ENCODE measurements at regions not wholly inside any gene's neighbourhood (a gene's known extent, or its start where the extent isn't known, plus 50 kb on each side); places are given as distances from the start of the nearest gene placed in this dataset.
A peak's percentile ranks its signal among the peaks of the same experiment; 100 is the strongest.

DNA sequence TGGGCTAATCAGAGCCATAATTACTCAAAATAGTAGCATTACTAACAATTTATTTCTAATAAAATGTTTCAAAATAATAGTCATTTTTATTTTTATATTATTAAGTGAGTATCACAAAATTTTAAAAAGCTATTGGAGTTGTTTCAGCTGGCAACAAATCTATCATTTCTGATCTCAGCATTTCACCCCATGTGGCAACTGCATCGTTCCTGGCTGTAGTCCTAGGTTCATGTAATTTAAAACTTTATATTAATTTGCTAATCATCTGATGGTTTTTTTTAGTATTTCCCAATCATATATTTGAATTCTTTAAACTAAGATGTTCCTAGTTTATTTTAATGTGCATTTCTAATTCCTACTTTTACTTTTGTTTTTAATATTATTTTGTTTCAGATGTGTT lies 293.0 kb upstream of the AKR1E2 start:
- no peak for DNase-seq (ENCODE audit: low read depth, low spot score)

DNA sequence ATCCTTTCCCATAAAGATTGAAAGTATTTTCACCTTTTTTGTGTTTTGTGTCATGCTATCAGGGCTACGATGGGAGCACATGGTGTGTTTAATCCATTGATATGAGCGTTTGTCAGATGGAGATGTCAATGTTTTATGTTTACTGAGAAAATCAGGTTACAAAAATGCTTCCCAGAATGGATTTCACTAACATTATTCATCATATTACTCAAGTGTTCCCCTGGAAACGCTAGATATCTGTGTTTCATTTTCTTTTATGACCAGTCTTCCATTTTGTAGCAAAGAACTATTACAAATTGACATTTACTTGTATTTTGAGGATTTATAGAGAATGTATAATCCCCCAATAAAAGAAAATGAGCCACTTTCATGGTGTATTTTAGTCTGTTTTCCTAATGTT lies 293.5 kb upstream of the AKR1E2 start:
- DNase-seq (ENCODE audit: low read depth, low spot score) = no peak

DNA sequence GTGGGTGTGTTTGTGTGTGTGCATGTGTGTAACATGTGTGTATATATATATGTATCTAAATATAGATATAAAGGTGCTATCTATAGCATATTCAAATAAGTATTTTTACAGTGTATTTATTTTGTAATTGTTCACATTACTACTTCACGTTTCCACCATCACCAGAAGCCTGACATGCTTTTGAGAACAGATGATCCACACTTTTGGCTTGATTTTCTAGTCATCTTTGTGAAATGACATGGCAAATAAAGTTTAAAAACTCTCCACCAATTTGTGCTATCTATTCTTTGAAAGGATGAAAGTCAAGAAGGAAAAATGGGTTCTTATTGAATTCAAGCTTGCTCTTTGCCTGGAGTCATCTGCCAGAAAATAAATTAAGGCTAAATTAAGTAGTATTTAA lies 294.0 kb upstream of the AKR1E2 start:
- no peak for DNase-seq (ENCODE audit: low read depth, low spot score)

DNA sequence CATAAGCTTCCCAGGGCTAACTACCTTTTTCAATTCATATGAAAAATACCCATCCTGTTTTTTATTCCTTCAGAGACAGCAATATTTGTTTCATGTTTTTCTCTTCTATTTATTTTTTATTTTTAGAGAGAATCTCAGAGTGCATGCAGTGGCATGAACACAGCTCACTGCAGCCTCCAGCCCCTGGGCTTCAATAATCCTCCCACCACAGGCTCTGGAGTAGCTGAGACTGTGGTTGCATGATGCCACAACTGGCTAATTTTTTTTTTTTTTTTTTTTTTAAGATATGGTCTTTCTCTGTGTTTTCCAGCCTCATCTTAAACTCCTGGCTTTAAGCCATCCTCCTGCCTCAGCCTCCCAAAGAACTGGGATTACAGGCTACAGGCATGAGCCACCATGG lies 296.7 kb upstream of the AKR1E2 start:
- DNase-seq (ENCODE audit: low read depth, low spot score) = no peak

DNA sequence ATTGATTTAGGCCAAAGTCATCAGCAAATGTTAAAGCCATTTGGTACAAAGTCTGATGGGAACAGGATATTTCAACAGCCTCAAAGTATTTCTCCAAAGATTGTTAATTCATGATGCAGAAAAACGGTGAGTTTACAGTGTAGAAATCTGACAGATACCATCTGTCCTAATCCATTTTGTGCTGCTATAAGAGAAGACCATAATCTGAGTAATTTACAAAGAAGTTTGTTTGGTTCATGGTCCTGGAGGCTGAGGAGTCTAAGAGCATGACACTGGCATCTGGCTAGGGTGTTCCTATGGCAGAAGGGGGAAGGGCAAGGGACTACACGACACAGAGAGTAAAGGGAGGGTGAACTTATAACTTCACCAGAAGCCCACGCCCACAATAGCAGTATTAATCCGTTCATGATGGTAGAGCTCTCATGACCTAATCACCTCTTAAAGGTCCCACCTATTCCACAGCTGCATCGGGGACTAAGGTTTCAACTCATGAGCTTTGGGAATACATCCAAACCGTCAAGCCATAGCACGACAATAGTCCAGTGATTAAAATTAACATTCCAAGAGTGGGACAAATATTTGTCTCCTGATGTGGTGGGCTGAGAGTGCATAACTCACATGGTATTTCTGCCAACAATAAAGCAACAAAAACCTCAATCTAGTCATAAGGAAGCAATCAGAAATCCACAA lies 298.6 kb upstream of the AKR1E2 start:
- no peak for DNase-seq (ENCODE audit: low read depth, low spot score)

DNA sequence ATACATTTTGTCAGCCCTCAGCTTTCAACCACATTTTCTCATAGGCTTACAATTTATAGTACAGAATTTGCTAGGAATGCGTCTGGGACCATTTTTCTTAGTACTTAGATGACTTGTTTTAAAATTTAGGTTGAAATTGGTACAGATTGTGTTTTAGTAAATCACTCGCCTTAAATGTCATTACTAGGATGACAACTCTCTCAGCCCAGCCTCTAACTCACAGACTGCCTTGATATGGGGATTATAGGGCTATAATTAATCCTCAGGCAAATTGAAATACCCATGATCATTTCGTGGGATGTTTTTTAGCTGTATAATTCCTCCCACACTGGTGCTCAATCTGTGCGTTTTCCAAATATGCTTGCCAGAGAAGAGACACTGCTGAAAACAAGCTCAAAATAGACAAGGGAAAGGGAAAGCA lies 299.7 kb upstream of the AKR1E2 start:
- DNase-seq (ENCODE audit: low read depth, low spot score) = no peak

DNA sequence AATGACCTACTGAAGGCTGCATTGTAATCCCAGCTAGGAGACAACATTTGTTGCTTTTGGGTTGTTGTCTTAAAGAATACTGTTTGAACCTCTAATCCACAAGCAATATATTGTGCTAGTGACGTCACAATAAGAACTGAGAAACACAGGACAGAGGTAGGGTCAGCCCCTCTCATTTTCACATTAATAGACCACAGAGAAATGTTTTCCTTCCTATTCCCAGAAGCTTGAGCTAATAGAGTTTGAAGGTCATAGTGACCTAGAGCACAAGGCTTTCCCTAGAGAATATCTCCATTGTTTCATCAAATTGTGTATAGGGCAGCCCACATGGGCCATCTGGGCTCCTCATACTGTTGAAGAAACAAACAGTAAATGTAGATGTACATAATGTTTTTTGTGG lies 300.9 kb upstream of the AKR1E2 start:
- DNase-seq (ENCODE audit: low read depth, low spot score) = no peak

DNA sequence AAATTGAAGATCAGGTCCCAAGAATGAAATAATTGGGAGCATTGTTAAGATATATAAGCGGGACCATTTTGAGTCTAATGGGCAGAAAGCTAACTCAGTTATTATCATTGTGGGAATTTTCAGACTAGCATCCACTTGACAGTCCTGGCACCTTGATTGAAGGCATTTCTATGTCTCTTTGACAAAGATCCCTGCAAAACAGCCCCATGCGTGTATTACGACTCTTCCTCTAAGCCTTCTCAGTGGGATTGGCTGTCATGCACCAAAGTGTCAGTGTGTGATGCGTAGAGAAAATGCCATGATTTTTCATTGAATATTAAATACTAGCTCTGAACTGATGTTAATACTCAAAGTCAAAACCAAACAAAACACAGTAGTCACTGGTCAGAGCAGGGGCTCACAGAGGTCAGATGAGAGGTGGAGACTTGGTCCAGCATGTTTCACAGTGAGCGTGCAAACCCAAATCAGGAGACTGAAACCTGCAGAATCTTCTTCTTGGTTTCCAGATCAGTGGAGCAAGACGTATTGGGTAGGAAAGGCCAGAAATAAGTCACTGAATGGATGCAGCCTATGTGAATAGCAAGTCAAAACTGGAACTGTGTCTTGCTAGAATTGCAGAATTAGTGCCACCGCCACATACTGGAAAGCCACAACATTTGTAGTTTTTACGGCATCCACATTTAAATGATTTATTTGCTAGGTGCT lies 303.6 kb upstream of the AKR1E2 start:
- no peak for DNase-seq (ENCODE audit: low read depth, low spot score)

DNA sequence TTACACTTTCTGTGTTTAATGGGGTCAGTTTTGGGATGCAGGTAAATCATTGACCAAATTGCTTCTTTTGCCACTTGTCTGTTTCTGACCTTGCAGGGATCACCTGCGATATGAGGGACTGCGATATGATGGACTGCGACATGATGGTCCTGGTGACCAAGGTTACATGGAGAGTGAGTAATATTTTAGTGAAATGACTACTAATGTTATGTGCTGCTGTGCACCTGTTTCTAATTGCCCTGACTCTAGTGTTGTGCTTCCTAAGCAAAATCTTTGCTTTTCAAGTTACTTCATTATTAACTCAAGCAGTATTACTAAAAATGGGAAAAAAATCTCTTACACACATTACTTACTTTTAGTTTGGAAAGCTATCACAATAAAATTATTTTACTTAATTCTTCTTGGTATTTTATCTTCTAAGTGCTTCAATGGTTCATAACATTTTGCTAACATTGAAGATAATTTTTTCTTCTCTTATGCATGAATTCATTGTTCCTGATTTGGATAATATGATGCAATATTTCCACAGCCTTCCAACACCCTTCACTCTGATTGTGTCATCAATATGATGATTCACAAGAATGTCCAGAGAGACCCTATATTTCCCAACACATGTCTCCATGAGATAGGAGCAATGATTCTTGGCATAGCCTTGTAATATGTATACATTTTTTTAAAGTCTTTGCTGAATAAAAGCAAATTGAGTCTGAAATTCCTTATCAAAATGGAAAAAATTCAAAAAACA lies 306.2 kb upstream of the AKR1E2 start:
- no peak for DNase-seq (ENCODE audit: low read depth, low spot score)

DNA sequence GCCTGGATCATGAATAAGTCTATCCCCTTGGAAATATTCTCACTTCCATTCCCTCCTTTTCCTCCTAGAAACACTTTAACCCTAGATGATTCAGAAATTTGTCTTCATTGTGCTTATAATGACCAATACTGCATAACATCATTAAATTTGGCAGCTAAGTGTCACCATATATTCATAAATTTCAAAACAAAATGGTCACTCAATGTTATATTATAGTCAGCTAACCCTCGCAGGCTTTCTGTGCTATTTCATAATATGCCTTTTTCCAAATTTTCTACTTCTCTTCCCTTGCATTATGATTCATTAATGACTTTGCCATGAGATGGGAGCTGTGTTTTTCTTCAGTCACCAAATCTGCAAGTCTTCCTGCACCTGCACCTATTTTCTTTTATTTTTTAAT lies 308.3 kb upstream of the AKR1E2 start:
- DNase-seq (ENCODE audit: low read depth, low spot score) = no peak

DNA sequence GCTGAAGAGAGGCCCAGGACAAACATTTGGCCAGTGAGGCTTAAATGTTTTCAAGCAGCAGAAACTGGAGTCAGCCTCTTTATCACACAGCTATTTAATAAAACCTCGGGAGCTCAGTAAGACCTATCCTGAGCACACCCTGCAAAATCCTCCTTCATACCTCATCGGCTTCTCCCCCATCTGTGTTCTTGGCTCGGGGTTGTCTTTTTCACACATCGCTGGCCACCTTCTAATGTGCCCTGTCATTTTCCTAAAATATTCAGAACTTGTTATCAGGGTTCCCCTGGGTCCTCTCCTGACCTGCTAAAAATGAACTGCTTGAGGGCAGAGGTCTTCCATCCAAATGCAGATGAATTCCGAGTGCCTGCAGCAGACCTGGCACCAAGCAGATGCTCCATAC lies 310.3 kb upstream of the AKR1E2 start:
- DNase-seq (ENCODE audit: low read depth, low spot score) = no peak

DNA sequence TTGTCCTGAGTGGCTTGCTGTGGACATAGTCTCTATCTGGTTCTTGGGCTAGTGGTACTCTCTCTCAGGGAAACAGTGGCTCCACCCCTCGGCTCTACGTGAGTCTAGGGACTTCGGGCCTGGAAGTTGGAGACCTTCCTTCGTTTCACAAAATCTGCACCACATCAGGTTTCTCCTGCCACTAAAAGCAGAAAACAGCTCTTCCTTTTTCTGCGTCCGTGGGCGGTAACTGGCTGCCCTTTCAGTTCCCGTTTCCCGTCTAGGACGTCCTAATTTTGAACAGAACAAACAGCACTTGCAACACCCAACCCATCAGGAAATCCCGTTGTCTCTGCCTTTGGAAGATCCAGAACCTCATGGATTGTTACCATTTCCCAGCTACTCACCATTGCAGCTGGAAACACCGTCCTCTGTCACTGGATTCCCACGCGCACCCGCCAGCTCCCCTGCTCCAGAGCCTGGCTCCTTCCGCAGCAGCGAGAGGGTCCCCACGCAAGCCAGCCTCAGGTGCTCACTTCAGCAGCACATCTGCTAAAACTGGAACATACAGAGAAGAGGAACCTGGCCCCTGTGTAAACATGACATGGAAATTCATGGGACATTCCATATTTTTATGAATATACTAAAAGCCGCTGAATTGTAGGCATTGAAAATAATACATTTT lies 311.4 kb upstream of the AKR1E2 start:
- no peak for DNase-seq (ENCODE audit: low read depth, low spot score)

DNA sequence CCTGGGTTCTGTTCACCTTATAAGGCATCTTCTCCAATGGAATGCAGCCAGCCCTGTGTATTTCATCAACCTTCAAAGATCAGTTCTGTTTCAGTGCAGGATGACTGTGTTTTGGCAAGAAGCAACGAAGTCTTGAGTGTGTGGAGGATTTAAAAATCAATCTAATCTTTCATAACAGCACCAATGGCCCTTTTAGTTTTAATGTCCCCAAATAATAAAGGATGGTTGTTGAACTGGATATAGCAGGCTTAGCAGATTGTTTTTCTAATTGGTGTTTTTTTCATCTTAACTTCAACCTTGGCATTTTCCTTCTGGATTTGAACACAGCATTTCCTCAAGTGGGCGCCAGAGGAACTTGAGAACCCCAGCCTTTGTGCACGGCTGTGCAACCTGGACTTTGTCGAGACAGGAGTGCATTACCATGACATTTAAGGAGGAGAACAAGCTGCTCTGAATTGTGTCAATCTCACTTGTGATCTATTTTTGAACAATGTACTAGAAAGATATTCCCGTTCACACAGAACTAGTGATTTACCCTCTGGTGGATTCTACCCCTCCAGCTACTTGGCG lies 313.3 kb upstream of the AKR1E2 start:
- peak; percentile 49 for DNase-seq (ENCODE audit: low read depth, low spot score)

DNA sequence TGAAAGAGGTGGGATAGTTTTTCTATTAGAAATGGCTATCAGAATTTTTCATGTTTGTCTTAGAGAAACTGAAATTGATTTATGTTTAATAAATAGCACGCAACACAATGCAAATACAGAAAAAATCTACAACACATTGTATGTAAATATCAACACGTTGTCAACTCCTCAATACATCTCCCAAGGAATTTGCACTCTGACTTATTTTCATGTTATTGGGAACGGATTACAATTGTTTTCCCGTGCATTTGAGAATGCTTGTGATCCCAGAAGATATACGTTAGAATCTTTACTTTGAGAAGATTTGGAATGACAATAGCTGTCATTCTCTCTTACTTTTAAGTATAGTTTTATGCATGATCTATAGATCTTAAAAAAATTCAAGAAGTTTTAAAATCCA lies 313.8 kb upstream of the AKR1E2 start:
- no peak for DNase-seq (ENCODE audit: low read depth, low spot score)

DNA sequence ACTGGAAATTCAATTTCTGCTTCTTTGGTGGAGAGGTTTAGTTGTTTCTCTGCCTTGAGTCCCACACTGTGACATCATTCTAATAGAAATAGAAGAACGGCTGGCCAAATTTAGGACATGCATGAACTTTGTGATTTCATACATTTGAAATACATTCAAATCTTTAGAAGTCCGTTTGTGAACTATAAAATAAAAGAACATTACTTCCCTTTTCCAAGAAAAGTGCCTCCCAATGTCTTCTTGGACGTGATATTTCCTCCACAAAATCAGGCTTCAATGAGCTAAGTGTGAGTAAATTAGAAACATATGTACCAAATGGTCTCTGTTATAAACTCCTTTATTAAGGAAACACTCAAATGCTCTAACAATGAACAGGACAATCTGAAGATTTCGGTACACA lies 314.5 kb upstream of the AKR1E2 start:
- DNase-seq (ENCODE audit: low read depth, low spot score) = no peak

DNA sequence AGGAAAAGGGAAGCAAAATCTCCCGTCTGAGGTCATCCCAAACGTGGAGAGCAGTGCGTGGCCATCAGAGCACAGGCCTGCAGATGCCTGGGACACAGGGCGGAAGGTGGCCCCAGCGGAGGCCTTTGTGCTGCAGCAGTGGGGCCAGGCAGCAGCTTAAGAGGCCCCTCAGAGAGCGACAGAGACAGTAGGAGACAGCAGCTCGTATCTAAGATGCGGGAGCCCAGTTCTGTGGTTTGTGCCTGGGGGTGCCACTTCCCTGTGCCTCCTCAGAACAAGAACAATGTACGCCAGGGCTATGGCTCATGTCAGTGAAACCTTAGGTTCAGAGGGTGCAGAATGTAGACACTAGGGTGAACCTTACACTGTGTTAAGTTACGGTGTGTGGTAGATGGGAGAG lies 316.6 kb upstream of the AKR1E2 start:
- DNase-seq (ENCODE audit: low read depth, low spot score) = no peak

DNA sequence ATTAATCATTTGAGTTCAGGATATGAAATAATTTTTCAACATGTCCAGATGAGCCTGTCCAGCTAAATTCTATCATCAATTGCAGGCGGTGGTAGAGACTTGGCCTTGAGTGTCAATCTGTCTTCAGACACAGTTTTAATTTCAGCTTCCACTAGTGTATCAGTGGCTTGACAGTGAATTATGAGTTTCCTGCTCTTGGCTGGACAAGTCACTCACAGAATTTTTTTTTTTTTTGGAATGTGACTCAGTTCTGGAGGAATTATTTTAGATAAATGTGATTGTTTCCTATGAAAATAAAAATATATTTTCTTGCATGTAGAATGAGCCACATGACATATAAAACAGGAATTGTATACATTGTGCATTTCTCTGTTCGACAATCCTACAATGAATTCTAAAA lies 319.9 kb upstream of the AKR1E2 start:
- no peak for DNase-seq (ENCODE audit: low read depth, low spot score)

DNA sequence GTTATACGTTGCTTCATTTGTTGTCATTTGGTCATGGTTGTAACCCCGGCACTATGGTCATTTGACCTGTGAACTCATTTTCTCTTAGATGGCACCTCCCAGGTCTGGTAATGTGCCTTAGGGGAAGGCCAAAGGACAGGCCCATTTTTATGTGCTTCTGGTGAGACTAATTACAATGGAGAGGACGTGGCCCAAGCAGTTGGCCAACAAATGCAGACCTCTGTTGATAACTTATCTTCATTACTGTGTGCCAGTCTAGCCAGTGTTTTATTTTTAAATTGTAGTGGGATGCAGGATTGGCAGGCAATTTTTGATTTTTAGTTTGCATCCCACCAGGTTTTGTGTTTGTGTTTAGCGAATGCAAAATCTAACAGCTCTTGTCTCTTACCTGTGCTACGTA lies 321.5 kb upstream of the AKR1E2 start:
- DNase-seq (ENCODE audit: low read depth, low spot score) = no peak

DNA sequence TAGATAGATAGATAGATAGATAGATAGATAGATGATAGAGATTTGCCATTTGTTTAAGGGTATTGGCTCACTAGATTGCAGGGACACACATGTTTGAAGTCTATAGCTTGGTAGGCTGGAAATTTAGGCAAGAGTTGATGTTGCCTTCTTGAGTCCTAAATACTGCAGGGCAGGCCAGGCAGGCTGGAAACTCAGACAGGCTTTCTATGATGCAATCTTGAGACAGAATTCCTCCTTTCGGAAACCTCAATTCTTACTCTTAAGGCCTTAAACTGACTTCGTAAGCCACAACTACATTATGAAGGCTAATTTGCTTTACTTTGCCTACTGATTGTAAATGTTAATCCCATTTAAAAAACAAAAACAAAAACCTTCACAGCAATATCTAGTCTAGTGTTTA lies 322.9 kb upstream of the AKR1E2 start:
- DNase-seq (ENCODE audit: low read depth, low spot score) = no peak

DNA sequence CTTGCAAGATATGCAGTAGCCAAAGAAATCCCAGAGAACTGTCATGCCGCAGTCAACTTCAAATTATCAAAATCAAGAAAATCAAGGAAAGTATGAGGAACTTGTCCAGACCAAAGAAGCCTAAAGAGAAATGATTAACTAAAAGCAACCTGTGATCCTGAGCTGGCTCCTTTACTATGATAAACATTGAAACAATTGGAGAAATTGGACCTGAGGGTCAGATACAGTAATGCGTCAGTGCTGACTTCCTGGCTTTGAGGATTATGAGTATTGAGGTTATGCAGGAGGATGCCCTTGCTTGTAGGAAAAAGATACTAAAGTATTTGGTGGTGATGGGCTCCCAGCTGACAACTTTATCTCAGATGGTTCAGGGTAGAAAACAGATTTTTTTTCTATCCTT lies 324.7 kb upstream of the AKR1E2 start:
- no peak for DNase-seq (ENCODE audit: low read depth, low spot score)

DNA sequence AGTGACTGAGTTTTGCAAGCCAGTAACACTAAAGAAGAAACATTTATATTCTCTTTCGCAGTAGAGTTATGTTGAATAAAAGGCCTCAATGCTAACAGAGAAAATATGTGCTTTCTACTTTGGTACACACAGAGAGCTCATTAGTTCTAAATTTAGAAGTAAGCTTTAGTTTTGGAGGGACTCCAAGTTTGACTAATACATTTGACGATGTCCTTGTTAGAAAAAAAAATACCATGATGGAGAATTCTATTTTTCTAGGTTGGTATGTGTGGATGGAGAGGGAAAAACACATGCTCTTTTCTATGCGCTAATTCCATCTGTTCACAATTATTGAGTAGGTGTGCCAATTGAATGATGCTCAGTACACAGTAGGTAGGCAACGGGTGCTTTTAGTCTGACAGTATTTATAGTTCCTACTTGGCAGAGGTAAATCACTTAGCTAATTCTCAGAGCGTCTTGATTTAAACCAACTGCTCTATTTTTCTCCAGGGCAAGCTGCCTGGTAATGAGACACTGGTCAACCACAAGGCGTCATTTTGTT lies 327.2 kb upstream of the AKR1E2 start:
- DNase-seq (ENCODE audit: low read depth, low spot score) = peak; percentile 47

DNA sequence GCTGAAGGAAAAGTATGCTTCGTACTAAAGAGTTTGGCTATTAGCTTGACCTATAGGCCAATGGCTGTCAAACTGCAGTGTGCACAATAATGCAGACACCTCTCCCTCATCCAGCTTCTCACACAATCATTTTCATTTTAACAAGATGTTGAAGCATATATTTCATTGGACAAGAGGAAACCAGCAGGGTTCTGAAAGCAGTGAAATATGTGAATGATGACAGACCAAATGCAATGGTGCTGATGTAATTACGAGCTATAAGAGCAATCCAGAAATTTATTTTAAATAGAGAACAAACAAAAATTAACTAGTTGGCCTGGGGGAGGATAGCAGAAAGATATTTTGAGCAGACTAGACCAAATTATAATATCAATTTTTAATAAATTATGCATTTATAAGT lies 331.5 kb upstream of the AKR1E2 start:
- DNase-seq (ENCODE audit: low read depth, low spot score) = no peak

Measured in smooth muscle cell of the brain vasculature (primary cell).